Prostate gland (tissue), 2 donors: ENCODE measurements at regions not wholly inside any gene's neighbourhood (a gene's known extent, or its start where the extent isn't known, plus 50 kb on each side); places are given as distances from the start of the nearest gene placed in this dataset.

ENCODE experiments used
- DNase-seq: peaks from one replicate; pipeline ENCODE4 v3.0.0-alpha.2; 2019; ENCODE audit warnings: low spot score
- H3K27ac ChIP-seq, 2 donors: fragments of 200-600 bp; sonication (generic); 2 replicates each; pipeline ENCODE4 v1.5.1; 2017 to 2019
- H3K27me3 ChIP-seq: fragments of 200-600 bp; sonication (generic); replicated peaks from 2 replicates; pipeline ENCODE4 v1.5.1; 2019; ENCODE audit not compliant: insufficient read depth
- H3K36me3 ChIP-seq, 2 donors: fragments of 200-600 bp; sonication (generic); 1 replicate in 1 of 2; 2 replicates in 1 of 2; pipeline versions ENCODE4 v1.5.1 to v1.8.1; 2017 to 2019
- H3K4me1 ChIP-seq: fragments of 200-600 bp; sonication (generic); replicated peaks from 2 replicates; pipeline ENCODE4 v1.5.1; 2019
- H3K4me3 ChIP-seq, 2 donors: fragments of 200-600 bp; sonication (generic); 2 replicates each; pipeline ENCODE4 v1.5.1; 2017 to 2019
- H3K9me3 ChIP-seq: fragments of 200-600 bp; sonication (generic); 2 replicates; pipeline ENCODE4 v1.5.1; 2017
- CTCF ChIP-seq, 4 experiments: fragments of 200-600 bp in 2 of 4; fragments of 450-650 bp in 2 of 4; sonication (generic) in 2 of 4; IDR thresholded peaks; 1 replicate in 3 of 4; 2 replicates in 1 of 4; pipeline ENCODE4 v1.5.1; 2016 to 2019; ENCODE audit warnings: antibody characterized with exemption in 4 of 4, mild to moderate bottlenecking in 2 of 4, moderate library complexity in 2 of 4
- POLR2A ChIP-seq: fragments of 450-650 bp; IDR thresholded peaks from one replicate; pipeline ENCODE4 v1.6.1; 2016; ENCODE audit warnings: antibody characterized with exemption, mild to moderate bottlenecking
- POLR2AphosphoS5 ChIP-seq: sonication (generic); formaldehyde crosslinking; IDR thresholded peaks from one replicate; pipeline ENCODE4 v1.6.1; 2017; ENCODE audit warnings: antibody characterized with exemption
- WGBS: methylation state at CpG from one replicate; pipeline ENCODE4 v1.1.5; 2018; 5-methylcytosine and 5-hydroxymethylcytosine counted together
- intact Hi-C: fragments of 100-400 bp; cut with DNase I; formaldehyde crosslinking; loops from one replicate; pipeline ENCODE4 v1.14.2; 2022

DNA sequence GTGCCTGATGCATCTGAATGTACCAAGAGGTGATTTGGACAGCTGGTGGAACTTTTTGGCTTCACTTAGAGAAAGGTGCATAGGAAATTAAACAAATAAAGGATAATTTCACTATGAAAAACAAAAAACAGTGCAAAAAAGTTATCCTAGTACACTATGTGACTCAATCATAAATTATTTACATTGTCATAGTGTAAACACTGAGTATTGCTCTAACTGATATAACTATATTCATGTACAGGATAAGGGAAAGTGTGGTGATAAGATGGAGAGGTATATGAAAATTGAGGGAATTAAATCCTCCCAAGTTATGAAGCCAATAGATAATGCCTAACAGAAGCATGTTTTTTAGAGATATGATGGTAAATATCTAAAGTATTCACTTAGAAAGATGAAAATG, 50.2 kb upstream of the CPNE4 start:
- intact Hi-C loops = no loop called here
- H3K9me3 ChIP-seq = no peaks in the 10 kb centered on the region
- DNase-seq = no peak
- H3K36me3 ChIP-seq = no peaks in the 10 kb centered on the region
- TF ChIP-seq CTCF (IDR thresholded peaks at IDR 0.05) (no peak), POLR2A (no peak), POLR2AphosphoS5 (no peak)
- H3K4me1 ChIP-seq = no peaks in the 10 kb centered on the region
- H3K27me3 ChIP-seq = no peaks in the 10 kb centered on the region
- H3K27ac ChIP-seq = no peak overlapping the region
- no peak overlapping the region for H3K4me3 ChIP-seq

DNA sequence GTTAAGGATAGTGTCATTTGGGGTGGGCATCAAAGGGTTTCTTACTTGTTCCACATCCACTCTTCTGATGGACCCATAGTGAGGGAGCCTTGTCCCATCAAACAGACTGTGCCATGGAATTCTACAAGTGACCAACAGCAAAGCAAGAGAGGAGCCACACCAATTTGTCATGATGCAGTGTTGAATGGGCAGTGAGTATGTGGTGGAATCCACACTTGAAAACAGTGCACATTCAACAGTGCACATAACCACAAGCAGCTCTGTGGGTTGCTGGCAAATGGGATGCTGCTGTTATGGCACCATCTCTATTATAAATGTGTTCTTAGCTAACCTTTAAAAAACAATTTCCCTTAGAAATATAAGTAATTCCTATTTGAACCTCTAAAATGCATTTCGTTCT, 52.5 kb upstream of the CPNE4 start:
- H3K36me3 ChIP-seq = no peaks in the 10 kb centered on the region
- no peaks in the 10 kb centered on the region for H3K9me3 ChIP-seq
- intact Hi-C loops = no loop called here
- no peak overlapping the region for H3K4me3 ChIP-seq
- H3K27ac ChIP-seq = no peak overlapping the region
- no peak for TF ChIP-seq POLR2AphosphoS5
- TF ChIP-seq CTCF (IDR thresholded peaks at IDR 0.05) = no peak
- no peak for TF ChIP-seq POLR2A
- no peak for DNase-seq
- H3K27me3 ChIP-seq = no peaks in the 10 kb centered on the region
- 84% methylated on average over 1 of the region's 1 CpG for WGBS
- no peaks in the 10 kb centered on the region for H3K4me1 ChIP-seq

DNA sequence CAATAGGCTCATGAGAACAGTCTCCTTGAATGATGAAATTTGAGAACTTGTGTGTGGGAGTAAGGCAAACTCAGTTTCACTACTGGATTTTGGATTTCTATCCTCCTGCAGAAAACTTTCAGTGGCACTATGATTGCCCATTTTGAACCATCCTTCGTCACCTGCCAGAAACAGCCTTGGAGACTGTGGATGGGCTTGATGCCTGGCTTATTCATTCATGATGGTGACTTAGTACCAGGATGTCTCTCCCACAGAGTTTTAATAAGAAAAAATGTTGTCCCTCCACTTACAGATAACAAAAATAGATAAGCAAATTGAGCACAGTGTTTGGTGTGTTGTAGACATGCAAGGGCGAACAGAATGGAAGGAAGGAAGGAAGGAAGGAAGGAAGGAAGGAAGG, 53.5 kb upstream of the CPNE4 start:
- 53% methylated on average over 2 of the region's 2 CpGs for WGBS
- TF ChIP-seq POLR2A (no peak), POLR2AphosphoS5 (no peak), CTCF (IDR thresholded peaks at IDR 0.05) (no peak)
- intact Hi-C loops = no loop called here
- Histone ChIP-seq H3K4me1 (no peaks in the 10 kb centered on the region), H3K4me3 (no peak overlapping the region), H3K27ac (no peak overlapping the region), H3K36me3 (no peaks in the 10 kb centered on the region), H3K9me3 (no peaks in the 10 kb centered on the region), H3K27me3 (no peaks in the 10 kb centered on the region)
- no peak for DNase-seq

- Histone ChIP-seq H3K4me3 (no peak overlapping the region), H3K4me1 (no peaks in the 10 kb centered on the region), H3K9me3 (no peaks in the 10 kb centered on the region), H3K36me3 (no peaks in the 10 kb centered on the region), H3K27ac (no peak overlapping the region), H3K27me3 (no peaks in the 10 kb centered on the region)
- intact Hi-C loops = no loop called here
- DNase-seq = no peak
- TF ChIP-seq POLR2AphosphoS5 = no peak
- no peak for TF ChIP-seq CTCF (IDR thresholded peaks at IDR 0.05)
- 83% methylated on average over 2 of the region's 2 CpGs for WGBS
These were observed 56.1 kb upstream of the CPNE4 start for GRCh38 chr3:132090921-132091320.

DNA sequence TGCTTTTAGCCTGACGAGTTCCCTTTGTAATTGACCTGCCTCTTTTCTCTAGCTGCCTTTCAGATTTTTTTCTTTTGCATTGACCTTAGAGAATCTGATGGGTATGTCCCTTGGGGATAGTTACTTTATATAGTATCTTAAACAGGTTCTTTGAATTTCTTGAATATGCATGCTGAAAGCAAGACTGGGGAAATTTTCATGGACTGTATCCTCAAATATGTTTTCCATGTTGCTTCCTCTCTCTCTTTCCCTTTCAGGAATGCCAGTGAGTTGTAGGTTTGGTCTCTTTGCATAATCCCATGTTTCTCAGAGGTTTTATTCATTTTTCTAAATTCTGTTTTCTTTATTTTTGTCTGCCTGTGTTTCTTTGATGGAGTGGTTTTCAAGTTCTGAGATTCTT, 81.8 kb upstream of the CPNE4 start:
- TF ChIP-seq POLR2AphosphoS5 = no peak
- no peak for TF ChIP-seq POLR2A
- TF ChIP-seq CTCF (IDR thresholded peaks at IDR 0.05) = no peak
- WGBS = 87% methylated on average over 1 of the region's 1 CpG
- Histone ChIP-seq H3K27ac (no peak overlapping the region), H3K4me1 (no peaks in the 10 kb centered on the region), H3K36me3 (no peaks in the 10 kb centered on the region), H3K27me3 (no peaks in the 10 kb centered on the region), H3K9me3 (no peaks in the 10 kb centered on the region), H3K4me3 (no peak overlapping the region)
- DNase-seq = no peak
- intact Hi-C loops = no loop called here
